Astrocyte (in vitro differentiated cells and primary cell): ENCODE measurements at regions not wholly inside any gene's neighbourhood (a gene's known extent, or its start where the extent isn't known, plus 50 kb on each side); places are given as distances from the start of the nearest gene placed in this dataset.
"Not testable (repeated sequence)": the region's sequence is repeated elsewhere in the genome, so short reads cannot be mapped to it uniquely, and the experiment has no call there.

Experiments used
- DNase-seq: peaks from one replicate; pipeline ENCODE4 v3.0.0-alpha.2; 2010; ENCODE audit warnings: low read depth
- FAIRE-seq: peaks from 2 replicates; lab custom pipeline; 2011; peaks lifted over from hg19 to GRCh38; lab: Jason Lieb, UNC
- H2AFZ ChIP-seq: 2 replicates; pipeline ENCODE4 v1.6.0; 2012; ENCODE audit warnings: low read depth, low read length, inconsistent platforms
- H3K27ac ChIP-seq: 2 replicates; pipeline ENCODE4 v1.5.1; 2011; ENCODE audit warnings: low read depth, low read length, inconsistent platforms
- H3K27me3 ChIP-seq: 2 replicates; pipeline ENCODE4 v1.6.0; 2011; ENCODE audit warnings: low read length, inconsistent platforms; ENCODE audit not compliant: insufficient read depth
- H3K36me3 ChIP-seq: 2 replicates; pipeline ENCODE4 v1.5.1; 2011; ENCODE audit warnings: low read length, inconsistent platforms; ENCODE audit not compliant: insufficient read depth
- H3K4me1 ChIP-seq: 2 replicates; pipeline ENCODE4 v1.5.1; 2011; ENCODE audit warnings: low read length, inconsistent platforms; ENCODE audit not compliant: insufficient read depth
- H3K4me2 ChIP-seq: 2 replicates; pipeline ENCODE4 v1.6.0; 2012; ENCODE audit warnings: low read length, inconsistent platforms
- H3K4me3 ChIP-seq: 2 replicates; pipeline ENCODE4 v1.5.1; 2011; ENCODE audit warnings: low read depth, mild to moderate bottlenecking, low read length, inconsistent platforms; ENCODE audit not compliant: insufficient read depth
- H3K79me2 ChIP-seq: 2 replicates; pipeline ENCODE4 v1.6.0; 2012; ENCODE audit warnings: mild to moderate bottlenecking, low read length, inconsistent platforms; ENCODE audit not compliant: insufficient read depth
- H3K9ac ChIP-seq: 2 replicates; pipeline ENCODE4 v1.6.0; 2012; ENCODE audit warnings: mild to moderate bottlenecking, low read length, inconsistent platforms
- H3K9me3 ChIP-seq: 2 replicates; pipeline ENCODE4 v1.5.1; 2012; ENCODE audit warnings: low read depth, mild to moderate bottlenecking, low read length, inconsistent platforms; ENCODE audit not compliant: insufficient read depth
- H4K20me1 ChIP-seq: 2 replicates; pipeline ENCODE4 v1.6.0; 2012; ENCODE audit warnings: low read length, inconsistent platforms; ENCODE audit not compliant: insufficient read depth
- H3K27ac Mint-ChIP-seq: one replicate; pipeline ENCODE4 v1.8.0; 2021; ENCODE audit warnings: mild to moderate bottlenecking, mixed read lengths; ENCODE audit not compliant: unreplicated experiment
- H3K27me3 Mint-ChIP-seq: one replicate; pipeline ENCODE4 v1.8.0; 2021; ENCODE audit warnings: low read depth, mixed read lengths; ENCODE audit not compliant: unreplicated experiment
- H3K36me3 Mint-ChIP-seq: one replicate; pipeline ENCODE4 v1.8.0; 2021; ENCODE audit warnings: low read depth, mixed read lengths; ENCODE audit not compliant: unreplicated experiment
- H3K4me1 Mint-ChIP-seq: one replicate; pipeline ENCODE4 v1.8.0; 2021; ENCODE audit warnings: low read depth, mixed read lengths; ENCODE audit not compliant: unreplicated experiment
- H3K4me3 Mint-ChIP-seq: one replicate; pipeline ENCODE4 v1.8.0; 2021; ENCODE audit warnings: mild to moderate bottlenecking, moderate library complexity, mixed read lengths; ENCODE audit not compliant: unreplicated experiment
- H3K9me3 Mint-ChIP-seq: one replicate; pipeline ENCODE4 v1.8.0; 2021; ENCODE audit warnings: mild to moderate bottlenecking, mixed read lengths; ENCODE audit not compliant: unreplicated experiment
- EZH2 ChIP-seq: IDR thresholded peaks from 2 replicates; pipeline ENCODE4 v1.6.1; 2012; ENCODE audit warnings: mild to moderate bottlenecking, low read length, inconsistent platforms; ENCODE audit not compliant: insufficient read depth
- TF ChIP-seq, protein P1 (sequence below): IDR thresholded peaks from 2 replicates; pipeline ENCODE4 v1.5.1; 2011; ENCODE audit warnings: low read depth, mild to moderate bottlenecking, inconsistent platforms, low read length, moderate library complexity; ENCODE audit not compliant: insufficient read depth

DNA sequence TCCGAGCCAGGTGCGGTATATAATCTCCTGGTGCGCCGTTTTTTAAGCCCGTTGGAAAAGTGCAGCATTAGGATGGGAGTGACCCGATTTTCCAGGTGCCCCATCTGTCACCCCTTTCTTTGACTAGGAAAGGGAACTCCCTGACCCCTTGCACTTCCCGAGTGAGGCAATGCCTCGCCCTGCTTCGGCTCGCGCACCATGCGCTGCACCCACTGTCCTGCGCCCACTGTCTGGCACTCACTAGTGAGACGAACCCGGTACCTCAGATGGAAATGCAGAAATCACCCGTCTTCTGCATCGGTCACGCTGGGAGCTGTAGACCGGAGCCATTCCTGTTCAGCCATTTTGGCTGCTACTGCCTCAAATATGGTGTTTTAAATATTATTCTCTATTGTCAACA lies 198.0 kb downstream of the MEIS1 start:
- not testable (repeated sequence) for FAIRE-seq, DNase-seq, H3K9me3 Mint-ChIP-seq, H3K4me1 ChIP-seq, H3K27ac Mint-ChIP-seq, H3K4me1 Mint-ChIP-seq, H3K4me3 Mint-ChIP-seq, H3K36me3 Mint-ChIP-seq, H3K27ac ChIP-seq, H2AFZ ChIP-seq, H3K4me2 ChIP-seq, H3K36me3 ChIP-seq, H3K27me3 ChIP-seq, H3K4me3 ChIP-seq, H3K9ac ChIP-seq, H3K27me3 Mint-ChIP-seq, H3K9me3 ChIP-seq, H3K79me2 ChIP-seq, H4K20me1 ChIP-seq

DNA sequence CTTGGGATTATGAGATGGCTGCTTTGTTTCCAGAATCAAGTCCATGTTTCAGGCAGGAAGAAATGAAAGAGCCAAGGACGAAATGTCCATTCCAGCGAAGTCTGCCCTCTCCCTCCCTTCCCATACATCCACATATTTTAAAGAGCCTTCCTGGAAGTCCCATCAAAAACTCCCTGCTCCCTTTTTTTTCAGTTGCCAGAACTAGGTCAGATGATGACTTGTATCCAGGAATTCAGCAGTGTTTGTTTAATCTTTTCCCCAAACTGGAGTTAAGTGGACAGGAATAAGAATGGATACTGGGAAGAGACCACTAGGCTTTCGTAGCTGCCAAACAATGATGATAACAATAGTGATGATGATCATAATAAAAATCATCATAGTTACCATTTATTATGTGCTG lies 198.7 kb downstream of the MEIS1 start:
- Mint-ChIP-seq H3K4me3 (no peak overlapping the region), H3K27ac (no peak overlapping the region), H3K36me3 (no peaks in the 10 kb centered on the region), H3K9me3 (peaks cover 3% of the 10 kb centered on the region), H3K27me3 (no peaks in the 10 kb centered on the region), H3K4me1 (no peaks in the 10 kb centered on the region)
- no peak for FAIRE-seq
- Histone ChIP-seq H2AFZ (no peak overlapping the region), H3K9me3 (no peaks in the 10 kb centered on the region), H3K36me3 (no peaks in the 10 kb centered on the region), H3K9ac (no peak overlapping the region), H3K4me1 (no peaks in the 10 kb centered on the region), H4K20me1 (no peaks in the 10 kb centered on the region), H3K4me3 (no peak overlapping the region), H3K27me3 (no peaks in the 10 kb centered on the region), H3K27ac (no peak overlapping the region), H3K4me2 (no peak overlapping the region), H3K79me2 (no peaks in the 10 kb centered on the region)
- TF ChIP-seq, protein P1, sequence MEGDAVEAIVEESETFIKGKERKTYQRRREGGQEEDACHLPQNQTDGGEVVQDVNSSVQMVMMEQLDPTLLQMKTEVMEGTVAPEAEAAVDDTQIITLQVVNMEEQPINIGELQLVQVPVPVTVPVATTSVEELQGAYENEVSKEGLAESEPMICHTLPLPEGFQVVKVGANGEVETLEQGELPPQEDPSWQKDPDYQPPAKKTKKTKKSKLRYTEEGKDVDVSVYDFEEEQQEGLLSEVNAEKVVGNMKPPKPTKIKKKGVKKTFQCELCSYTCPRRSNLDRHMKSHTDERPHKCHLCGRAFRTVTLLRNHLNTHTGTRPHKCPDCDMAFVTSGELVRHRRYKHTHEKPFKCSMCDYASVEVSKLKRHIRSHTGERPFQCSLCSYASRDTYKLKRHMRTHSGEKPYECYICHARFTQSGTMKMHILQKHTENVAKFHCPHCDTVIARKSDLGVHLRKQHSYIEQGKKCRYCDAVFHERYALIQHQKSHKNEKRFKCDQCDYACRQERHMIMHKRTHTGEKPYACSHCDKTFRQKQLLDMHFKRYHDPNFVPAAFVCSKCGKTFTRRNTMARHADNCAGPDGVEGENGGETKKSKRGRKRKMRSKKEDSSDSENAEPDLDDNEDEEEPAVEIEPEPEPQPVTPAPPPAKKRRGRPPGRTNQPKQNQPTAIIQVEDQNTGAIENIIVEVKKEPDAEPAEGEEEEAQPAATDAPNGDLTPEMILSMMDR = no peak
- no peak for TF ChIP-seq EZH2
- no peak for DNase-seq

DNA sequence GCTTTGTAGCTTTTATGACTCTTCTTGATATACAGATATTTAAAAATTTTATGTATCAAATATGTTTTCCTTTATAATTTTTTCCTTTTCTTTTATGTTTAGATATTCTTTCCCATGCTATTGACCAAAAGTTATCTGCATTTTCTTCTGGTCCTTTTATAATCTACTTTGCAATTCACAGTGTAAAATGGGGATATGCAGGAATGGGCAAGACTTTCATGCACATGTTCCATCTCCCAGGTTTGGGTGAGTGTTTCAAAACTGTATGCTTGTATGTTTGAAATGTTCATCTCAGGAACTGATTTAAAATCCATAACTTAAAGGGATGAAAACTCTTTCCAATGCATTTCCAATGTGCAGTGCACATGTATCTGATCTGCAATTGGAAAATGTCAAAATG lies 199.9 kb downstream of the MEIS1 start:
- Histone ChIP-seq H3K9me3 (no peaks in the 10 kb centered on the region), H3K4me1 (no peaks in the 10 kb centered on the region), H3K36me3 (no peaks in the 10 kb centered on the region), H3K4me2 (no peak overlapping the region), H3K79me2 (no peaks in the 10 kb centered on the region), H2AFZ (no peak overlapping the region), H4K20me1 (no peaks in the 10 kb centered on the region), H3K27ac (no peak overlapping the region), H3K4me3 (no peak overlapping the region), H3K27me3 (no peaks in the 10 kb centered on the region), H3K9ac (no peak overlapping the region)
- DNase-seq = no peak
- no peaks in the 10 kb centered on the region for H3K27me3 Mint-ChIP-seq
- peaks cover 1% of the 10 kb centered on the region for H3K9me3 Mint-ChIP-seq
- no peak overlapping the region for H3K27ac Mint-ChIP-seq
- no peak overlapping the region for H3K4me3 Mint-ChIP-seq
- H3K36me3 Mint-ChIP-seq = no peaks in the 10 kb centered on the region
- no peaks in the 10 kb centered on the region for H3K4me1 Mint-ChIP-seq
- FAIRE-seq = no peak
- TF ChIP-seq, protein P1 = no peak
- TF ChIP-seq EZH2 = no peak
